SU-DHL-6 (cell line): ENCODE measurements at regions not wholly inside any gene's neighbourhood (a gene's known extent, or its start where the extent isn't known, plus 50 kb on each side); places are given as distances from the start of the nearest gene placed in this dataset.

Experiments
- EZH2phosphoT487 ChIP-seq: fragments of 200-600 bp; sonication (generic), shearing (Covaris generic); conservative IDR thresholded peaks from 2 replicates; pipeline ENCODE4 v1.6.1; 2018; ENCODE audit warnings: mild to moderate bottlenecking, antibody characterized with exemption, low read length, moderate library complexity, mixed read lengths
- TF ChIP-seq, protein P1 (sequence below): fragments of 200-600 bp; sonication (generic); IDR thresholded peaks from one replicate; pipeline ENCODE4 v1.5.1; 2017; ENCODE audit warnings: antibody characterized with exemption, mild to moderate bottlenecking, low read length, moderate library complexity; ENCODE audit not compliant: insufficient read depth, poor library complexity, severe bottlenecking

GRCh38 chr13:56299650-56300049, 841.1 kb upstream of the PRR20A start:
- TF ChIP-seq, protein P1, sequence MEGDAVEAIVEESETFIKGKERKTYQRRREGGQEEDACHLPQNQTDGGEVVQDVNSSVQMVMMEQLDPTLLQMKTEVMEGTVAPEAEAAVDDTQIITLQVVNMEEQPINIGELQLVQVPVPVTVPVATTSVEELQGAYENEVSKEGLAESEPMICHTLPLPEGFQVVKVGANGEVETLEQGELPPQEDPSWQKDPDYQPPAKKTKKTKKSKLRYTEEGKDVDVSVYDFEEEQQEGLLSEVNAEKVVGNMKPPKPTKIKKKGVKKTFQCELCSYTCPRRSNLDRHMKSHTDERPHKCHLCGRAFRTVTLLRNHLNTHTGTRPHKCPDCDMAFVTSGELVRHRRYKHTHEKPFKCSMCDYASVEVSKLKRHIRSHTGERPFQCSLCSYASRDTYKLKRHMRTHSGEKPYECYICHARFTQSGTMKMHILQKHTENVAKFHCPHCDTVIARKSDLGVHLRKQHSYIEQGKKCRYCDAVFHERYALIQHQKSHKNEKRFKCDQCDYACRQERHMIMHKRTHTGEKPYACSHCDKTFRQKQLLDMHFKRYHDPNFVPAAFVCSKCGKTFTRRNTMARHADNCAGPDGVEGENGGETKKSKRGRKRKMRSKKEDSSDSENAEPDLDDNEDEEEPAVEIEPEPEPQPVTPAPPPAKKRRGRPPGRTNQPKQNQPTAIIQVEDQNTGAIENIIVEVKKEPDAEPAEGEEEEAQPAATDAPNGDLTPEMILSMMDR, result no peak
- TF ChIP-seq EZH2phosphoT487, result no peak
